Thyroid gland (tissue), 4 donors: ENCODE measurements at regions not wholly inside any gene's neighbourhood (a gene's known extent, or its start where the extent isn't known, plus 50 kb on each side); places are given as distances from the start of the nearest gene placed in this dataset.

Experiments
- DNase-seq, 2 donors: peaks; one replicate each; pipeline ENCODE4 v3.0.0-alpha.2; 2019
- H3K27ac ChIP-seq, 3 donors: fragments of 200-600 bp; sonication (generic); 1 replicate in 2 of 3; 2 replicates in 1 of 3; pipeline ENCODE4 v1.5.1; 2016 to 2019; ENCODE audit warnings: mild to moderate bottlenecking in 1 of 3, moderate library complexity in 1 of 3
- H3K27me3 ChIP-seq: fragments of 200-600 bp; sonication (generic); one replicate; pipeline ENCODE4 v1.5.1; 2019
- H3K36me3 ChIP-seq, 2 donors: fragments of 200-600 bp; sonication (generic); one replicate each; pipeline ENCODE4 v1.5.1; 2016 to 2019
- H3K4me1 ChIP-seq, 2 donors: fragments of 200-600 bp; sonication (generic); one replicate each; pipeline ENCODE4 v1.5.1; 2017 to 2019
- H3K4me3 ChIP-seq, 3 donors: fragments of 200-600 bp; sonication (generic); replicated peaks in 1 of 3; 1 replicate in 2 of 3; 2 replicates in 1 of 3; pipeline ENCODE4 v1.5.1; 2016; ENCODE audit warnings: mild to moderate bottlenecking in 1 of 3
- H3K9me3 ChIP-seq: fragments of 200-600 bp; sonication (generic); one replicate; pipeline ENCODE4 v1.5.1; 2017
- CTCF ChIP-seq, 6 experiments: fragments of 200-600 bp in 3 of 6; fragments of 450-650 bp in 3 of 6; sonication (generic) in 3 of 6; IDR thresholded peaks; one replicate each; pipeline ENCODE4 v1.5.1; 2016 to 2019; ENCODE audit warnings: antibody characterized with exemption in 6 of 6, mild to moderate bottlenecking in 2 of 6, inconsistent platforms in 1 of 6, moderate library complexity in 1 of 6
- POLR2A ChIP-seq, 2 donors: fragments of 450-650 bp; IDR thresholded peaks; one replicate each; pipeline ENCODE4 v1.6.1; 2017; ENCODE audit warnings: antibody characterized with exemption in 2 of 2, mild to moderate bottlenecking in 2 of 2, moderate library complexity in 1 of 2
- WGBS, 2 donors: methylation state at CpG; one replicate each; pipeline ENCODE4 v1.1.5; 2017; 5-methylcytosine and 5-hydroxymethylcytosine counted together
- intact Hi-C: fragments of 100-400 bp; cut with DNase I; formaldehyde crosslinking; loops from one replicate; pipeline ENCODE4 v1.15.1; 2023

- H3K9me3 ChIP-seq: no peaks in the 10 kb centered on the region
- intact Hi-C loops: no loop called here
- H3K36me3 ChIP-seq: no peaks in the 10 kb centered on the region
- no peak overlapping the region for H3K4me3 ChIP-seq
- no peaks in the 10 kb centered on the region for H3K27me3 ChIP-seq
- WGBS, 2 donors: 64 to 81% methylated on average over 7 of the region's 7 CpGs
- H3K4me1 ChIP-seq: peaks cover 39 to 51% of the 10 kb centered on the region in 2 donors
- H3K27ac ChIP-seq: peak overlapping the region in 2 of 3 donors; percentile 37 to 54
- TF ChIP-seq CTCF (IDR thresholded peaks at IDR 0.05) (no peak), POLR2A (IDR thresholded peaks at IDR 0.05) (no peak)
- no peak for DNase-seq
These were observed 234.1 kb downstream of the OPA1 start for GRCh38 chr3:193827040-193827669.

- 85 to 89% methylated on average over 2 of the region's 2 CpGs for whole genome bisulfite sequencing, 2 donors
- Histone ChIP-seq H3K27ac (peak overlapping the region in 2 of 3 donors; percentile 17 to 54), H3K4me1 (peaks cover 41 to 52% of the 10 kb centered on the region in 2 donors), H3K9me3 (no peaks in the 10 kb centered on the region), H3K4me3 (no peak overlapping the region), H3K27me3 (no peaks in the 10 kb centered on the region), H3K36me3 (no peaks in the 10 kb centered on the region)
- intact Hi-C loops: no loop called here
- TF ChIP-seq POLR2A (IDR thresholded peaks at IDR 0.05) (no peak), CTCF (IDR thresholded peaks at IDR 0.05) (no peak)
- no peak for DNase-seq
These were observed 234.9 kb downstream of the OPA1 start for GRCh38 chr3:193827871-193828270.

GRCh38 chr3:193828477-193828876 is 235.5 kb downstream of the OPA1 start:
- WGBS, 2 donors: 42 to 60% methylated on average over 6 of the region's 6 CpGs
- Histone ChIP-seq H3K27ac (peak overlapping the region in 2 of 3 donors; percentile 17 to 54), H3K9me3 (no peaks in the 10 kb centered on the region), H3K27me3 (no peaks in the 10 kb centered on the region), H3K4me3 (no peak overlapping the region), H3K4me1 (peaks cover 41 to 52% of the 10 kb centered on the region in 2 donors), H3K36me3 (no peaks in the 10 kb centered on the region)
- DNase-seq: peak; percentile 33 to 56
- intact Hi-C loops: no loop called here
- TF ChIP-seq CTCF (IDR thresholded peaks at IDR 0.05): no peak
- TF ChIP-seq POLR2A (IDR thresholded peaks at IDR 0.05): no peak

- WGBS, 2 donors: 48 to 58% methylated on average over 5 of the region's 5 CpGs
- peaks cover 41 to 52% of the 10 kb centered on the region in 2 donors for H3K4me1 ChIP-seq
- no peaks in the 10 kb centered on the region for H3K36me3 ChIP-seq
- no peak overlapping the region for H3K4me3 ChIP-seq
- H3K27me3 ChIP-seq: no peaks in the 10 kb centered on the region
- H3K9me3 ChIP-seq: no peaks in the 10 kb centered on the region
- peak overlapping the region in 2 of 3 donors; percentile 73 to 89 for H3K27ac ChIP-seq
- intact Hi-C loops: no loop called here
- DNase-seq: peak; percentile 68 to 82
- no peak for TF ChIP-seq POLR2A (IDR thresholded peaks at IDR 0.05)
- no peak for TF ChIP-seq CTCF (IDR thresholded peaks at IDR 0.05)
These were observed 236.8 kb downstream of the OPA1 start for GRCh38 chr3:193829781-193830180.

GRCh38 chr3:193830791-193831191 is 237.8 kb downstream of the OPA1 start:
- Histone ChIP-seq H3K27ac (peak overlapping the region in 2 of 3 donors; percentile 73 to 89), H3K36me3 (no peaks in the 10 kb centered on the region), H3K4me1 (peaks cover 41 to 52% of the 10 kb centered on the region in 2 donors), H3K27me3 (no peaks in the 10 kb centered on the region), H3K4me3 (no peak overlapping the region), H3K9me3 (no peaks in the 10 kb centered on the region)
- 89 to 95% methylated on average over 8 of the region's 8 CpGs for WGBS, 2 donors
- TF ChIP-seq POLR2A (IDR thresholded peaks at IDR 0.05): no peak
- no peak for TF ChIP-seq CTCF (IDR thresholded peaks at IDR 0.05)
- intact Hi-C loops: no loop called here
- DNase-seq: no peak
